AG09309 (cell line): ENCODE measurements at regions not wholly inside any gene's neighbourhood (a gene's known extent, or its start where the extent isn't known, plus 50 kb on each side); places are given as distances from the start of the nearest gene placed in this dataset.

ENCODE experiments used
- DNase-seq: peaks from one replicate; pipeline ENCODE4 v3.0.0-alpha.2; 2010; ENCODE audit warnings: low read depth
- H3K4me3 ChIP-seq: 2 replicates; pipeline ENCODE4 v1.5.1; 2011; ENCODE audit warnings: mild to moderate bottlenecking, low read depth, low read length, moderate library complexity; ENCODE audit not compliant: control insufficient read depth
- CTCF ChIP-seq: IDR thresholded peaks from 2 replicates; pipeline ENCODE4 v1.5.1; 2011; ENCODE audit warnings: mild to moderate bottlenecking, low read depth, low read length, inconsistent platforms; ENCODE audit not compliant: insufficient read depth, control insufficient read depth; ENCODE audit errors: missing control alignments

- H3K4me3 ChIP-seq, result no peak overlapping the region
- DNase-seq, result no peak
- TF ChIP-seq CTCF, result no peak
Observed at GRCh38 chr10:107481224-107481623, 316.7 kb upstream of the SORCS1 start.

GRCh38 chr10:107480781-107481180, 316.3 kb upstream of the SORCS1 start:
- no peak for DNase-seq
- no peak overlapping the region for H3K4me3 ChIP-seq
- no peak for TF ChIP-seq CTCF

DNA sequence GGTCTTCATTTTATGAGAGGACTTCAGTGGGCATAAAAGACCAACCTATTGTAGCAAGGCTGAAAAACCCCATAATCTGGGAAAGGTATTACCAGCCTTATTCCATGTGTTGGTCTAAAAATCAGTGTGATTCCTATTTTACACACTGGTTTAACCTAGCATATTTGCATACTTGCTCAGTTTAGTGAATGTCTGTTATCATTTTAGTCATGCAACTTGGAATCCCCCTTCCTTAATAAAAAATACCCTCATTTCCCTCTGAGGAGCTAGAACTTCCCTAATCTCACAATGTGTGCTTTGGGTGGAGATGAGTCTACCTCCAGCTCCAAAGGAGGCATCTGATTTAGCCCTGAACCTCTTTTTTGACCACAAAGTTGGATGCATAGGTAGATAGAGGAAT, 312.8 kb upstream of the SORCS1 start:
- no peak for TF ChIP-seq CTCF
- H3K4me3 ChIP-seq, result no peak overlapping the region
- DNase-seq, result no peak

DNA sequence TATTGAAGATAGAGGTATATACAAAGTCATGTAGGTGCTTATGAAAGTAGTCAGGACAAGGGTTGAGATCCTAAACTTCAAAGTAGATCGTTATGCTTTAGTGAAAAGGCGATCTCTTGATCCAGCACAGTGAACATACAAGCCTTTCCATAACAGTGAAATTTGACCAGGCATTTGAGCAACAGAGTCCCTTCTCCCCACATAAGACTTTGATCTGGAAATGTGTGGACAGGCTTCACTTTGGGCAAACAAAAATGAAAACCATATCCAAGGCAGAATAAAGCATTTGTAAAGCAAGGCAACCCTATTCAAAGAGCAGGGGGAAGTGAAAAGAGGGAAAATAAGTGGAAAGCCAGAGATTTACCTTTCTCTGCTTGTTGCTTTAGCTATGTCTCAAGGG, 311.9 kb upstream of the SORCS1 start:
- no peak for TF ChIP-seq CTCF
- H3K4me3 ChIP-seq, result no peak overlapping the region
- DNase-seq, result no peak

- DNase-seq, result no peak
- no peak for TF ChIP-seq CTCF
- no peak overlapping the region for H3K4me3 ChIP-seq
Observed at GRCh38 chr10:107474650-107475049, 310.1 kb upstream of the SORCS1 start.

DNA sequence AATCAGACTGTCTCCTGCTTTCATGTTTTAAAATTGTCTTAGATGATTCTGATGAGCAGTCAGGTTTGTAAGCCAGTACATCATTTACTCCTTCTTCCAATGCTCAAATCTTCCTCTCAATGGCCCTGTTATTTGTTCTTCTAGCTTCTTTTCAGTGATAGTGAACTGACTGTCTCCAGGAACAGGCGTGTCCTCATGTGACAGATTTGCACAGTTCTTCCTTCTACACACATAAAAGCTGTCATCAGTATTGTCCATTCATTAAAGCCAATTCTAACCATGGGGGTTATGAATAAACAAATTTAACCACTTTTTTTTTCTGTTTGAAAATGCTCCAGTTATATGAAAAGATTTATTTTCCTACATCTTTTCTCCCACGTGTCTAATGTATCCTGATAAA, 308.7 kb upstream of the SORCS1 start:
- H3K4me3 ChIP-seq, result no peak overlapping the region
- no peak for TF ChIP-seq CTCF
- no peak for DNase-seq

DNA sequence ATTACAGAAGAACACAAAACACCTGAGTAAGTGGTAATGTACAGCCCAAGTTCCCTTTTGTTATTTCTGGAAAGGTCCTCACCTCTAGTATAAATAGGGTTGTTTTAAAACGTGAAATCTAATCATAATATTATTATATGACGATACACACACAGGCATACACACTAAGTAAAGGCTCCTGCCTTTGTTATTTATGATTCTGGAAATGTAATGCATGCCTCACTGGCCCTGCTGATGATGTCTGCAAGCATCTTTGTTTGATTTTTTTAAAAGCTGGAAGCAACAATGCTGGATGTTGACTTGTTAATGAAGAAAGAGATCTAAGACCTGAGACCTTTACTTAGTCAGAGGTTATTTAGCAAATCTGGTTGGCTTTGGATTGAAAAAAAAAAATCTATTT, 307.4 kb upstream of the SORCS1 start:
- no peak for TF ChIP-seq CTCF
- no peak overlapping the region for H3K4me3 ChIP-seq
- no peak for DNase-seq
